ENCODE measurements at regions not wholly inside any gene's neighbourhood (a gene's known extent, or its start where the extent isn't known, plus 50 kb on each side); places are given as distances from the start of the nearest gene placed in this dataset.

GRCh38 chr6:106886081-106886843 is 88.3 kb downstream of the CD24 start:
- TF ChIP-seq CTCF (IDR thresholded peaks at IDR 0.05; ENCODE audit: low read depth, low read length) = no peak
- DNase-seq (ENCODE audit: low read depth in 2 of 2) = no peak

DNA sequence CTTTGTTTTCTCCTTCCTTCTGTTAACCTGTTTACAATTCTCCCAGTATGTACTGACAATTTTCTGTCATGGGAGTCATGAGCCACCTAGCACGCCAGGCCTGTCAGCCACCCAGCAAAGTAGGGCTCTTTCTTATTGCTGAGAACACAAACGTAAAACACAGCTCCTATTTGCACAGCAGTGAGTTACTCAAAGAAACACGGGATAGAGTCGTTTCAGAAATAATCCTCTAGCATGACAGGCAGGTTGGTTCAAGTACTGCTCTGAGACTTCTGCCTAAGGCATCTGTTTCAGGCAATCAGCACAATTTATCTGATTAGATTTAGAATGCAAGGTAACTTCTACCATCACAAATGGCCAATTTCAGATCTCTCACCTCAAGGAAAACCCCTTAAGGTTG is 88.8 kb downstream of the CD24 start:
- no peak overlapping the region for H3K4me3 ChIP-seq (replicated peaks in 1 of 2; ENCODE audit: low read depth in 2 of 2, low read length in 2 of 2)
- no peak for TF ChIP-seq CTCF (IDR thresholded peaks at IDR 0.05; ENCODE audit: low read depth, low read length)
- DNase-seq (ENCODE audit: low read depth in 2 of 2) = no peak

More at GRCh38 chr6:106886081-106886843, 88.3 kb downstream of the CD24 start:
- H3K4me3 ChIP-seq (replicated peaks in 1 of 2; ENCODE audit: low read depth in 2 of 2, low read length in 2 of 2) = no peak overlapping the region

GRCh38 chr6:106884576-106884975 is 90.0 kb downstream of the CD24 start:
- H3K4me3 ChIP-seq (replicated peaks in 1 of 2; ENCODE audit: low read depth in 2 of 2, low read length in 2 of 2) = no peak overlapping the region
- no peak for TF ChIP-seq CTCF (IDR thresholded peaks at IDR 0.05; ENCODE audit: low read depth, low read length)
- no peak for DNase-seq (ENCODE audit: low read depth in 2 of 2)

- DNase-seq (ENCODE audit: low read depth in 2 of 2) = no peak
- no peak overlapping the region for H3K4me3 ChIP-seq (replicated peaks in 1 of 2; ENCODE audit: low read depth in 2 of 2, low read length in 2 of 2)
- TF ChIP-seq CTCF (IDR thresholded peaks at IDR 0.05; ENCODE audit: low read depth, low read length) = no peak
Observed at GRCh38 chr6:106883808-106884262, 90.7 kb downstream of the CD24 start.

DNA sequence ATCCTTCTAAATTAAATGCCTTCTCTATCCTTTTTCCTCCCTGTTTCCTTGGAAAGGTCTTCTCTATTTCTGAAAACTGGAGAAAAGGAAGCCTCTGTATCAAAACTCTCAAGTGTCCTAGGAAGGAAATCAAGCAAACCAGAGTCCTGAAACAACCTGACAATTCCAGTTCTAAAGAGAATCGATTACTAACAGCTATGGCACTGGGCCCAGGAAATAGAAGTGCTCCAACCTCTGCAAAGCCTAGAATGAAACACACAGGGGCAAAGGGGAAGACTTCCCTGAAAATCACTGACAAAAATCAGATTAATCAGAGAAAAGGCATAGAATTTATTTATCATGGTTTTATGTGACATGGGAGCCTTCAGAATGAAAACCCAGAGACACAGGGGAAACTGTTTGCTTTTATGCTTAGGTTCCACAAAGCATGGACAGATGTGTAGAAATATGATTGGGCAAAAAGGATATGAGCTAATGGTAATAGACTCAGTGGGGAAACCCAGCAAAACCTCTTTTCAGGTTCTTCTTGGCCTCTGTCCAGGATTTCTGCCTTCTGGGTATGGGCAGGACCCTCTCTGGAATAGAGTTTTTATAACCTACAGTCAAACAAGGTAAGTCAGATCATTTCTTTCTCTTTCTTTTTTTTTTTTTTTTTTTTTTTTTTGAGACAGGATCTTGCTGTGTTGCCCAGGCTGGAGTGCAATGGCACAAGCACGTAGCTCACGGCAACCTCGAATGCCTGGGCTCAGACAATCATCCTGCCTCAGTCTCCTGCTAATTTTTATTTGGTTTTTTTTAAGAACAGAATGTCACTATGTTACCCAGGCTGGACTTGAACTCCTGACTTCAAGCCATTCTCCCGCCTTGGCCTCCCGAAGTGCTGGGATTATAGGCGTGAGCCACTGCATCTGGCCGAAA is 91.7 kb downstream of the CD24 start:
- TF ChIP-seq CTCF (IDR thresholded peaks at IDR 0.05; ENCODE audit: low read depth, low read length) = no peak
- H3K4me3 ChIP-seq (replicated peaks in 1 of 2; ENCODE audit: low read depth in 2 of 2, low read length in 2 of 2) = no peak overlapping the region
- no peak for DNase-seq (ENCODE audit: low read depth in 2 of 2)

GRCh38 chr6:106882138-106882537 is 92.4 kb downstream of the CD24 start:
- H3K4me3 ChIP-seq (replicated peaks in 1 of 2; ENCODE audit: low read depth in 2 of 2, low read length in 2 of 2) = no peak overlapping the region
- TF ChIP-seq CTCF (IDR thresholded peaks at IDR 0.05; ENCODE audit: low read depth, low read length) = no peak
- no peak for DNase-seq (ENCODE audit: low read depth in 2 of 2)

Data from cardiac fibroblast (primary cell).